ENCODE measurements at regions not wholly inside any gene's neighbourhood (a gene's known extent, or its start where the extent isn't known, plus 50 kb on each side); places are given as distances from the start of the nearest gene placed in this dataset.
"Not testable (repeated sequence)": the region's sequence is repeated elsewhere in the genome, so short reads cannot be mapped to it uniquely, and the experiment has no call there.

DNA sequence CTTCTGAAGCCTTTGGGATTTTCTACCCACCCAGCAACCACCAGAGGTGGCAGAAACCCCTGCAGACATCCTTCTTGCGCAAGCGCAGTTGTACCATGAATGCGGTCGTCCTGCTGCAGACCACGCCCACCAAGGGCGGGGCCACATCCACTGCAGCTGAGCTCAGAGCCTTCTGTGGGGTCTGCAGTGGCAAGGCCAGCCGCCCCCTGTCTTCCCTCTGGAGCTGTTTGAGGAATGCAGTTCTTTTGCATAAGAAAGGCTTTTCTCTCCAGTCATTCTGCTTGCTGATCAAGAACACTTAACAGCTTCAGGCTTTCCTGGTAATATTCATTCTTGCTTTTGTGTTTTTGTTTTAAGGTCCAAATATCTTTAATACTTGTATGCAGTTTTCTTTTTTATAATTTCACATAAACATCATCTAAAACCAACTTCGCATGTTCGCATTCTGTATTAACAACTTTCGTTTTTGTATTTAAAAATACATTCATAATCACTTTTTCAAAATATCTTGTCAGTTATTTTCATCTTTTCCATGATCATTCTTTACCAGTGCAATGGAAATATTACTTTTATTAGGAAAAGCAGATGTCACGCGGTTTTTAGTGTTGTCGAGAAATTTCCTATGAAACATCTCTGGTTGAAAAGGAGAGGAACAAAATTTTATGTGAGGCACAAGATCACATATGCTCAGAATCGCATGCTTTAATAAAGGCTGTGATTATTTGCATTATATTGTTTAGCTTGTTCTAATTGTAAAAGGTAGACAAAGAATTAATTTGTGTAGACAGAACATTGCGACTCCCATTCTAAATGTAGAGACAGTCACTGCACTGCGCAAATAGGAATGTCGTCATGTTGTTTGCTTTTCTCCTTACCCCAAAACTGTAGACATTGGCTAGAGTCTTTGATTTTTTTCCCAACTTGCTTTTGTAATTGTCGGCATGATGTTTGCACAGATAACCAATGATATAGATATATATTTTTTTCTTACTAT lies 98.1 kb upstream of the SNRPN start:
- DNase-seq: no peak

DNA sequence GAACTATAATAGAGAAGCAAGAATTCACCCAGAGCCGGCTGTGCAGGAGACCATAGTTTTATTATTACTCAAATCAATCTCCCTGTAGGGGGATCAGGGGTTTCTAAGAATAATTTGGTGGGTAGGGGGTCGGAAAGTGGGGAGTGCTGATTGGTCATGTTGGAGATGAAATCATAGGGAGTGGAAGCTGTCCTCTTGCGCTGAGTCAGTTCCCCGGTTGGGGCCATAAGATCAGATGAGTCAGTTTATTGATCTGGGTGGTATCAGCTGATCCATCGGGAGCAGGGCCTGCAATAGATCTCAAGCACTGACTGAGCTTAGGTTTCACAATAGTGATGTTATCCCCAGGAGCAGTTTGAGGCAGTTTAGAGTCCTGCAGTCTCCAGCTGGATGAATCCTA lies 97.0 kb upstream of the SNRPN start:
- DNase-seq: no peak

DNA sequence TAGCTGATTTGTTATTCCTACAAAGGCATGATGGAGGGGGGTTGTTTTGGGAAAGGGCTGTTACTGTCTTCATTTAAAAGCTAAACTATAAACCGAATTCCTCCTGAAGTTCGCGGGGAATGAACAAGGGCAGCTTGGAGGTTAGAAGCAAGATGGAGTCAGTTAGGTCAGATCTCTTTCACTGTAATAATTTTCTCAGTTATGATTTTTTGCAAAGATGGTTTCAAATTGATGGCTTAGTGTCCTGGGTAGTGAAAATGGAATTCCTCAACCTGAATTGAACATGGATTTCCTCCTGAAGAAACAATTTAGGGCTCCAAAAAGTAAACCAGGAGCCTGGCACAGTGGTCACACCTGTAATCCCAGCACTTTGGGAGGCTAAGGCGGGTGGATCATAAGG lies 96.6 kb upstream of the SNRPN start:
- DNase-seq: not testable (repeated sequence)

DNA sequence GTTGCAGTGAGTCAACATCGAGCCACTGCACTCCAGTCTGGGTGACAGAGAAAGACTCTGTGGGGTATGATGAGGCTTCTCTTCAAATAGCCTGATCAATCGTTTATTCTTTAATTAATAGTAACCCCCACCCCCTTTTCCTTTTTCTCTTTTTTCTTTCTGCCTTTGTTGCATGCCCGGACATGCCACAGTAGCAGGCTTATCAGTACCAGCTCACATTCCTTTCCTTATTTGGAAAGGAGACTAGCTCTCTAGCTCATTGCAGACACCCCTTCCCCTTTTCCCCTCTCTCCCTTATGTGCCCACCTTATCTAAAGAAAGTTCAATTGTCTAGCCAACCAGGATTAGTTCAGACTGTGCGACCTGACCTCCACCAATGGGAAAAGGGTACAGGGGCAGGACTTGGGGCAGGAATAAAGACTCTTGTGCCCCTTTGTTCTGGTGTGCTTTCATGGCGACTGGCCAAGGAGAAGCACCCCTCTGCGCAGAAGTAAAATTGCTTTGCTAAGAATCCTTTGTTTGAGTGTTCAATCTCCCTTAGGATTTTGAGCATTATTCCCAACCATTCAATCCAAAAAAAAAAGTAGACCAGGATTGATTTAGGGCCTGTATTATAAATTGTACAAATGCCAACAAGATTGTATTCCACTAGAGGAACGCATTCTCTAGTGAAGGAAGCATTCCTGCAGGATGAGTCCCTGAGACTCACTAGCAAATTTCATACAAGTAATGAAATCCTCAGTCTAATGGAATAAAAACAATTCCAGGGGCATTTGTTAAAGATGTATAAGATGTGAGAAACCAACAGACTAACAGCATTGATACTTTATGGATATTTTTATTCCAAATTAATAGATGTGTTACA lies 95.8 kb upstream of the SNRPN start:
- no peak for DNase-seq

DNA sequence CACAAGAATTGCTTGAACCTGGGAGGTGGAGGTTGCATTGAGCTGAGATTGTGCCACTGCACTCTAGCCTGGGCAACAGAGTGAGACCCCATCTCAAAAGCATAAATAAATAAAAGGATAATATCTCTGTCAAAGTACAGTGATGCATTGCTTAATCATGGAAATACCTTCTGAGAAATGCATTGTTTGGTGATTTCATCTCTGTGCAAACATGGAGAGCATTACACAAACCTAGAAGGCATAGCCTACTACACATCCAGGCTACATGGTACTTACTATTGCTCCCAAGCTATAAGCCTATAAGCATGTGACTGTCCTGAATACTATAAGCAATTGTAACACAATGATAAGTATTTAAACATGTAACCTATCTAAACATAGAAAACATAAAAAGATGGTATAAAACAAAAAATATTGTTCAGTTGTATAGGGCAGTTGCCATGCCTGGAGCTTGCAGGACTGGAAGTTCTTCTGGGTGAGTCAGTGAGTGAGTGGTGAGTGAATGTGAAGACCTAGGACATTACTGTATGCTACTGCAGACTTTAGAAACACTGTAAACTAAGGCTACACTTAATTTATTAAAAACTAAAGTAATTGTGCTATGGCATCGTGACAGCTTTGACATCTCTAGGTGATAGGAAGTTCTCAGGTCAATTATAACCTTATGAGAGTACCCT lies 93.6 kb upstream of the SNRPN start:
- DNase-seq: no peak

DNA sequence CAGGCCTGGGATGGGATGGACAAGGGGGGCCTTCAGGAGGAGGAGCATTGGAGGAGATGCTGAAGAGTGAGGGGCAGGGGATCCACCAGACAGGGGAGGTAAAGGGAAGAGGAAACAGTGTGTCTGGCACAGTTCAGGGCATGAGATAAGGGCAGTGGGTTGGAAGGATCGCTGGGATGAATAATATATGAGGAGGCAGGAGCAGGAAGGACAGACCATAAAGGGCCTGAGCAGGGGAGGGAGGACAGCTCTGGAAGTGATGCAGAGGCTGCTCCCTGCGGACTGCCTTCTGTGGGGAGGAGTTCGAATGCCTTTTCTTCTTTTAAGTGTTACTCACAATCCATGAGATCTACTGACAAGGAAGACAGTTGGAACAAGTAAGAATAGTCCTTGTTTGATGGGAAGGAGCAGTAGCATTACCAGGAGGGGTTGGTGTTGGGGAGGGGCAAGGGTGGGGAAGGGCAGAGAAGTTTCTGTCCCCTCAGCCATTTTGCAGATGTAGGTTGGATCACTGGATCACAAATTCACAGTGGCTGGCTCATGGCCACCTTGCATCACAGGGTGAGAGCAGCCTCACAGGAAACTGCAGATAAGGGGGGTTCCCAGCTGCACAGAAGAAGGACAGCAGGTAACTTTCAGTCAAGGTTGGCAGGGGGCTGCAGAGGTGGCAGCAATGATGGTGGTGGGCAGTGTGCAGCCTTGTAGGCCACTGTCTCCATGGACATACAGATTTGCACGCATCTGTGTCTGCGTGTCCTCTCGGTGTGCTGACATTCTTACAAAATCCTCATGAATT lies 91.9 kb upstream of the SNRPN start:
- no peak for DNase-seq

DNA sequence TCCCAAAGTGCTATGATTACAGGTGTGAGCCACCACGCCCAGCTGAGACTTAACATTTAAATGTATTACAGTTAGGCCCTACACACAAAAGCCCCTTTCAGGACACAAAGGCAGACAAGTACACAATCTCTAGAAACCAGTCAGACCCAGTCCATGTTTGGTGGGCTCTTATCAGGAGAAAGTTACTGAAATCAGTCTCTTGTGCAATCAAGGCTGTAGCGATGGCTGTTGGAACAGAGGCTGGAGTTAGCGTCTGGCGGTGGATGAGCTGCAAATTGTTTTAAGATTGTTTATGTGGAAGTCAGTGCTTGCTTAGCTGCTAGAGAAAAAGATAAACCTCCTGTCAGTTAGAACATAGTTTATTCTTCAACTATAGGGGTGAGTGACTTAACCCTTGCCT lies 89.5 kb upstream of the SNRPN start:
- no peak for DNase-seq

DNA sequence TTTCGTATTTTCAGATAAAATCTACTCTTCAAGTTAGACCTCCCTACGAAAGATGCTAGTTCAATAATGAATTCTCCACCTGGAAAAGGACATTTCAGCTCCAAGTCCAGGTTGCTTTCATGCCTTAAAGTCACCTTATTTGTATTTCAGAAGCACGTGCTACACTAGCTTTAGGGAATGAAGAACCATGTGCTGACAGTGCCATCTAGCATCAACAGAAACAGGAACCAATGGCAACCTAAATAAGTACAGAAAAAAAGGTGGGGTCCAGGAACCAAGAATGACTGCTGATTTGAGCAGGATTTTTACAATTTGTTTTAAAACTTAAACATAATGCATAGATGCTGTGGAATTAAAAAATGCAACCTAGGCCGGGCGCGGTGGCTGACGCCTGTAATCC lies 77.6 kb upstream of the SNRPN start:
- no peak for DNase-seq

DNA sequence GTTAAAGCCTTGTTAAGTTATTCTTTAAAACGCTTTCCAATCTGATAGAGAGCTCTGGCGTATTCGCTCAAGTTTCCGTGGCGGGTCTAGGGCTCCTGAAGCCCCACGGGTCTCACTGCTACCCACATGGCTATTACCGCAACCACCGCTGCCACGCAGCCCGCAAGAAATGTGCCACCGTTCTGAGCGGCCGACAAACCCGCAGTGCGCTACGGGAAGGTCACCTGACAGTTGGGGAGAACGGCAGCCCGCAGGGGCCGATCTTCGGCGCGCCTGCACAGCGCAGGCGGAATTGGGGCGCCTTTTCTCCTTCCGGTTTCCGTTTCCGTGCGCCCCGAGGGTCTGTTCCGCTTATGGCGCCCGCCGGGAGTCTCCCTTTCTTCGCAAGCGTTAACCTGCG lies 76.6 kb upstream of the SNRPN start:
- DNase-seq: no peak

DNA sequence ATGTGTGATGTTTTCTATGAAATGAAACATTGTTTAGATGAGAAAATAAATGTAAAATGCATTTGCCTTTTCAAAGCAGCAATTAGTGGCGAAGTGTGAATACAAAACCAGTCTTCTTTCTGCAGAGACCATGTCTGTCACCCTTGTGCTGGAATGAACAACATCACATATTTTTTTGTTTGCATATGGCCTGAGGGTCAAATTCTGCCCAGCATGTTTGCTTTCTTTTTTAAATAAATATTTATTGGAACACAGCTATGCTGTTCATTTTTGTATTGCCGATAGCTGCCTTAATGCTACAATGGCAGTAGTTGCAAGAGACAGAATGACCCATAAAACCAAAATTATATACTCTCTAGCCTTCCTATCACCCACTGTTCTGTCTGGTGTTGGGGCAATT lies 75.3 kb upstream of the SNRPN start:
- no peak for DNase-seq

DNA sequence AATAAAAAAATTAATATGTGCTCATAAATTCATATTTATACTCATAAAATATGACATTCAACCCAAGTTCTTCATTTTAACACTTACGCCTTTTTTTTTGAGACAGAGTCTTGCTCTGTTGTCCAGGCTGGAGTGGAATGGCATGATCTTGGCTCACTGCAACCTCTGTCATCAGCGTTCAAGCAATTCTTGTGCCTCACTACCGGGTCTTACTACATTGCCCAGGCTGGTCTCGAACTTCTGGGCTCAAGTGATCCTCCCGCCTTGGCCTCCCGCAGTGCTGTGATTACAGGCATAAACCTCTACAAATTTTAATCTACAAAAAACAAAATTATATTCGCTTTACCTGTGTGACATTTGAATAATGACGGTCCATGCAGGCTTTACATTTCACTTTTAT lies 74.1 kb upstream of the SNRPN start:
- no peak for DNase-seq

DNA sequence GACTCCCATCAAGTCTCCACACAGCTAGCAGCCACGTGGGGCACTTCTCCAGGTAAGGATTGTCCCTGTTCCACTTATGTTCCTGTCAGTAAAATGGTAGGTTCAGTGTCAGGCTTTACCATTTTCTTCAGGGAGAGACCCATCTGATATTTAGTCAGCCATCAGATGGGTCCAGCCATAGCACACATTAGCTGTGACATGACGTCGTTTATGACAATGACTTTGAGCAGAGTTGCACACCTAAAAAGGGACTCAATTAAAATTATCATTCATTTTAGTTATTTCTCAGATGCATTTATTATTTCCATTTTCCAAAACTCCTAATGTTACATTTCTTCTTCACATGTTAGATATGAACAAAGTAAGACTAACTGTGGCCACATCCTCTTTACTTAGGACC lies 68.2 kb upstream of the SNRPN start:
- no peak for DNase-seq

DNA sequence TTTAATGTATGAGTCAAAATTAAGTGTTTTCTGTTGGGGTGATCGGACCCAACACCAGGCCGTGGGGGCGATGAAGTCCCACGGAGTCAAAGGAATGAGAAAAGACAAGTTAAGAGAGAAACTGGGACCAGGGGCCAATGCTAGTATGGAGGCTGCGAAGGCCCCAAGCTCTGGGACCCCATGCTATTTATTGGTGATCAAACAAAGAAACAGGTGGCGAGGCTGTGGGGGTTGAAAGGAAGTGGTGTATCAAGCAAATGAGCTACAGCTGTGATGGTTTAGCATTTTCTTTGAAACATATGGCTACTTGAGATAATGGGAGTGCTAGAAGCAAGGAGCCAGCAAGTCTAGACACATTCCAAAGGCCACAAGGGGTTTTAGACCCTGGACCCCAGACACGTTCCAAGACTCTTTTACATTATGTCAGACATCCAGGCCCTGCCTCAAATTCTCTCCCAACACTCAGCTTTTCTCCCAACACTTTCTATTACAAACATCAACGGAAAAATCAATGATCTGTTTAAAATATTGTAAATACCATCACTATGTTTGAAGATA lies 56.0 kb upstream of the SNRPN start:
- no peak for DNase-seq

DNA sequence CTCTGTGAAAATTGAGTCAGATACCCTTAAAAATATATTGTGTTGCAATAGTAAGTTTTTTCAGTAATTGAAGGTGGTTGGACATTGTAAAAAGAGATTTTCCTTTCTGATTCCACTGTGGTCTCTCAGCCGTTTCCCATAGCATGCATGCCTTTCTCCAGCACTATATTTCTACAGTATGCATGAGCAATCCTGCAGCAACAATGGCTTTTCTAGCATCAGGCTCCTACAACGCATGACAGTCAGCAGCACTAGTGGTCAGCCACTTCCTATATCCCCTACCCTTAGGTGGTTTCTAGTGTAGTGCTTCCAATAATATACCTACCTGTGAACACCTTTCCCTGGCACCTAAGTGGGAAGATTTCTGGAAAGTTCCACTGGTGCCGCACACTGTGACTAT lies 55.4 kb upstream of the SNRPN start:
- no peak for DNase-seq

DNA sequence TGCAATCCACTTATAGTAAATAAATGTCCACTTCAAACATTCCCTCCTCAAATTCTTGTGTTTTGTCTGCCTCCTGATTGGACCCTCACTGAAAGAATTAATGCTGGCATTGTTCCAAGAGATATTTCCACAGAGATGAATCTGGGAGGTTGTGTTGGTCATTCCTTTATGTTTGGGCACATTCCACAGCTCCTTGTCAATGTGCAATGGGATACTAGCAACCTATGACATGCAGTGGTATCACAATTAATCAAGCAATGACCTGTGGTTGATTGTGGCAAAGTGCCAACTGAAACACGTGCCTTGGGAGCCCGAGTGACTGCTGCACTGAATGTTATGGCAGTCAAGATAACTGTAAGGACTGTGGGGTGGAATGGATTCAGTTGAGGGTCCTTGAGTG lies 55.0 kb upstream of the SNRPN start:
- no peak for DNase-seq

DNA sequence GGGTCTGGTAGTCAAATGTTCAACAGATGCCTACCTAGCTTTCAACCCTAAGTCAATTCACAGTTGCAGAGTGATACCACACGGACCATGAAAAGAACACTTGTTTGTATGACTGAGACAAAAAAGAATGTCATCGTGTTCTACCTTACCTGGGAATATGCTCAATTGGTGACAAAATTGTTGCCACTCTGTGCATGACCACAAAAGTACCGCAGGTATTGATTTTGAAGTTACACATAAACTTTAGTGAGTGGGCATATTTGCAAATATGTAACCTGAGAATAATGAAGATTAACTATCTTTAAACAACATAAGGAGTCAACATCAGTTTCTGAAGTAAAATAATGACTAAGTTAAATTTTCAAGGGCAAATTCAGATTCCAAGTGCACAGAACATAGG lies 53.4 kb upstream of the SNRPN start:
- DNase-seq: no peak

Data from CD4-positive, alpha-beta T cell treated with Interleukin-4 for 1 hour (primary cell).